Astrocyte (in vitro differentiated cells and primary cell): ENCODE measurements at regions not wholly inside any gene's neighbourhood (a gene's known extent, or its start where the extent isn't known, plus 50 kb on each side); places are given as distances from the start of the nearest gene placed in this dataset.

Source experiments
- DNase-seq: peaks from one replicate; pipeline ENCODE4 v3.0.0-alpha.2; 2010; ENCODE audit warnings: low read depth
- FAIRE-seq: peaks from 2 replicates; lab custom pipeline; 2011; peaks lifted over from hg19 to GRCh38; lab: Jason Lieb, UNC
- H2AFZ ChIP-seq: 2 replicates; pipeline ENCODE4 v1.6.0; 2012; ENCODE audit warnings: low read depth, low read length, inconsistent platforms
- H3K27ac ChIP-seq: 2 replicates; pipeline ENCODE4 v1.5.1; 2011; ENCODE audit warnings: low read depth, low read length, inconsistent platforms
- H3K27me3 ChIP-seq: 2 replicates; pipeline ENCODE4 v1.6.0; 2011; ENCODE audit warnings: low read length, inconsistent platforms; ENCODE audit not compliant: insufficient read depth
- H3K36me3 ChIP-seq: 2 replicates; pipeline ENCODE4 v1.5.1; 2011; ENCODE audit warnings: low read length, inconsistent platforms; ENCODE audit not compliant: insufficient read depth
- H3K4me1 ChIP-seq: 2 replicates; pipeline ENCODE4 v1.5.1; 2011; ENCODE audit warnings: low read length, inconsistent platforms; ENCODE audit not compliant: insufficient read depth
- H3K4me2 ChIP-seq: 2 replicates; pipeline ENCODE4 v1.6.0; 2012; ENCODE audit warnings: low read length, inconsistent platforms
- H3K4me3 ChIP-seq: 2 replicates; pipeline ENCODE4 v1.5.1; 2011; ENCODE audit warnings: low read depth, mild to moderate bottlenecking, low read length, inconsistent platforms; ENCODE audit not compliant: insufficient read depth
- H3K79me2 ChIP-seq: 2 replicates; pipeline ENCODE4 v1.6.0; 2012; ENCODE audit warnings: mild to moderate bottlenecking, low read length, inconsistent platforms; ENCODE audit not compliant: insufficient read depth
- H3K9ac ChIP-seq: 2 replicates; pipeline ENCODE4 v1.6.0; 2012; ENCODE audit warnings: mild to moderate bottlenecking, low read length, inconsistent platforms
- H3K9me3 ChIP-seq: 2 replicates; pipeline ENCODE4 v1.5.1; 2012; ENCODE audit warnings: low read depth, mild to moderate bottlenecking, low read length, inconsistent platforms; ENCODE audit not compliant: insufficient read depth
- H4K20me1 ChIP-seq: 2 replicates; pipeline ENCODE4 v1.6.0; 2012; ENCODE audit warnings: low read length, inconsistent platforms; ENCODE audit not compliant: insufficient read depth
- H3K27ac Mint-ChIP-seq: one replicate; pipeline ENCODE4 v1.8.0; 2021; ENCODE audit warnings: mild to moderate bottlenecking, mixed read lengths; ENCODE audit not compliant: unreplicated experiment
- H3K27me3 Mint-ChIP-seq: one replicate; pipeline ENCODE4 v1.8.0; 2021; ENCODE audit warnings: low read depth, mixed read lengths; ENCODE audit not compliant: unreplicated experiment
- H3K36me3 Mint-ChIP-seq: one replicate; pipeline ENCODE4 v1.8.0; 2021; ENCODE audit warnings: low read depth, mixed read lengths; ENCODE audit not compliant: unreplicated experiment
- H3K4me1 Mint-ChIP-seq: one replicate; pipeline ENCODE4 v1.8.0; 2021; ENCODE audit warnings: low read depth, mixed read lengths; ENCODE audit not compliant: unreplicated experiment
- H3K4me3 Mint-ChIP-seq: one replicate; pipeline ENCODE4 v1.8.0; 2021; ENCODE audit warnings: mild to moderate bottlenecking, moderate library complexity, mixed read lengths; ENCODE audit not compliant: unreplicated experiment
- H3K9me3 Mint-ChIP-seq: one replicate; pipeline ENCODE4 v1.8.0; 2021; ENCODE audit warnings: mild to moderate bottlenecking, mixed read lengths; ENCODE audit not compliant: unreplicated experiment
- EZH2 ChIP-seq: IDR thresholded peaks from 2 replicates; pipeline ENCODE4 v1.6.1; 2012; ENCODE audit warnings: mild to moderate bottlenecking, low read length, inconsistent platforms; ENCODE audit not compliant: insufficient read depth
- TF ChIP-seq, protein P1 (sequence below): IDR thresholded peaks from 2 replicates; pipeline ENCODE4 v1.5.1; 2011; ENCODE audit warnings: low read depth, mild to moderate bottlenecking, inconsistent platforms, low read length, moderate library complexity; ENCODE audit not compliant: insufficient read depth

- Histone ChIP-seq H3K36me3 (no peaks in the 10 kb centered on the region), H3K4me3 (no peak overlapping the region), H2AFZ (no peak overlapping the region), H3K27me3 (no peaks in the 10 kb centered on the region), H3K79me2 (no peaks in the 10 kb centered on the region), H3K4me1 (no peaks in the 10 kb centered on the region), H3K9ac (no peak overlapping the region), H3K4me2 (no peak overlapping the region), H4K20me1 (no peaks in the 10 kb centered on the region), H3K27ac (no peak overlapping the region), H3K9me3 (no peaks in the 10 kb centered on the region)
- Mint-ChIP-seq H3K27me3 (no peaks in the 10 kb centered on the region), H3K4me3 (no peak overlapping the region), H3K27ac (no peak overlapping the region), H3K9me3 (peaks cover 4% of the 10 kb centered on the region), H3K4me1 (no peaks in the 10 kb centered on the region), H3K36me3 (no peaks in the 10 kb centered on the region)
- DNase-seq (no peak), FAIRE-seq (no peak)
- TF ChIP-seq EZH2, result no peak
- TF ChIP-seq, protein P1, sequence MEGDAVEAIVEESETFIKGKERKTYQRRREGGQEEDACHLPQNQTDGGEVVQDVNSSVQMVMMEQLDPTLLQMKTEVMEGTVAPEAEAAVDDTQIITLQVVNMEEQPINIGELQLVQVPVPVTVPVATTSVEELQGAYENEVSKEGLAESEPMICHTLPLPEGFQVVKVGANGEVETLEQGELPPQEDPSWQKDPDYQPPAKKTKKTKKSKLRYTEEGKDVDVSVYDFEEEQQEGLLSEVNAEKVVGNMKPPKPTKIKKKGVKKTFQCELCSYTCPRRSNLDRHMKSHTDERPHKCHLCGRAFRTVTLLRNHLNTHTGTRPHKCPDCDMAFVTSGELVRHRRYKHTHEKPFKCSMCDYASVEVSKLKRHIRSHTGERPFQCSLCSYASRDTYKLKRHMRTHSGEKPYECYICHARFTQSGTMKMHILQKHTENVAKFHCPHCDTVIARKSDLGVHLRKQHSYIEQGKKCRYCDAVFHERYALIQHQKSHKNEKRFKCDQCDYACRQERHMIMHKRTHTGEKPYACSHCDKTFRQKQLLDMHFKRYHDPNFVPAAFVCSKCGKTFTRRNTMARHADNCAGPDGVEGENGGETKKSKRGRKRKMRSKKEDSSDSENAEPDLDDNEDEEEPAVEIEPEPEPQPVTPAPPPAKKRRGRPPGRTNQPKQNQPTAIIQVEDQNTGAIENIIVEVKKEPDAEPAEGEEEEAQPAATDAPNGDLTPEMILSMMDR, result no peak
These were observed 55.8 kb downstream of the CEP43 start for GRCh38 chr6:167054987-167055386.

DNA sequence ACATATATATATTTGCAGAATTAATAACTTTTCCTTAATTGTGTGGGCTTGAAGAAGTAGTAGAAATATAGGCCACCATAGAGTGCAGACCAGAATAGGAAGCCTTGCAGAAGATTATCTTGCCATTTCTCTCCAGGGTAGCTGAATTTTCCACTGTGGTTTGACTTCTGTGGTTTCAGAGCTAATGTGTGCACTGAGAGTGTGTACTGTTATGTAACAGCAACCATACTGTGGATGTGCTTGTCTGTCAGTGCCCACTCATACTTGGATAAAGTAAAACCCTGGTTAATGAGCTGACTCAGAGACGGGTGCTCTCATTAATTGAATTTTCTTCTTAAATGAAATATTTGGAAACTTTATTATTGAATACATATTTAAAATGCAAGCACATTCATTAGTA lies 57.2 kb downstream of the CEP43 start:
- Histone ChIP-seq H3K9ac (no peak overlapping the region), H4K20me1 (no peaks in the 10 kb centered on the region), H3K9me3 (no peaks in the 10 kb centered on the region), H3K27me3 (no peaks in the 10 kb centered on the region), H3K4me3 (no peak overlapping the region), H3K36me3 (no peaks in the 10 kb centered on the region), H3K27ac (no peak overlapping the region), H3K4me2 (no peak overlapping the region), H2AFZ (no peak overlapping the region), H3K4me1 (no peaks in the 10 kb centered on the region), H3K79me2 (no peaks in the 10 kb centered on the region)
- Mint-ChIP-seq H3K36me3 (no peaks in the 10 kb centered on the region), H3K4me3 (no peak overlapping the region), H3K9me3 (peaks cover 4% of the 10 kb centered on the region), H3K27me3 (no peaks in the 10 kb centered on the region), H3K4me1 (no peaks in the 10 kb centered on the region), H3K27ac (no peak overlapping the region)
- FAIRE-seq (no peak), DNase-seq (peak; percentile 89)
- no peak for TF ChIP-seq EZH2
- TF ChIP-seq, protein P1, result no peak

- H4K20me1 ChIP-seq, result no peaks in the 10 kb centered on the region
- Mint-ChIP-seq H3K27ac (no peak overlapping the region), H3K4me1 (no peaks in the 10 kb centered on the region), H3K36me3 (no peaks in the 10 kb centered on the region), H3K9me3 (peaks cover 4% of the 10 kb centered on the region), H3K27me3 (no peaks in the 10 kb centered on the region), H3K4me3 (no peak overlapping the region)
- H3K9ac ChIP-seq, result no peak overlapping the region
- H3K27ac ChIP-seq, result no peak overlapping the region
- no peaks in the 10 kb centered on the region for H3K9me3 ChIP-seq
- no peak overlapping the region for H3K4me2 ChIP-seq
- no peaks in the 10 kb centered on the region for H3K4me1 ChIP-seq
- no peak for TF ChIP-seq EZH2
- TF ChIP-seq, protein P1, result no peak
- H2AFZ ChIP-seq, result no peak overlapping the region
- H3K79me2 ChIP-seq, result no peaks in the 10 kb centered on the region
- DNase-seq, result peak; percentile 76
- no peak for FAIRE-seq
- H3K27me3 ChIP-seq, result no peaks in the 10 kb centered on the region
- no peak overlapping the region for H3K4me3 ChIP-seq
- H3K36me3 ChIP-seq, result no peaks in the 10 kb centered on the region
These were observed 59.1 kb downstream of the CEP43 start for GRCh38 chr6:167058261-167058660.
